ENCODE measurements at regions not wholly inside any gene's neighbourhood (a gene's known extent, or its start where the extent isn't known, plus 50 kb on each side); places are given as distances from the start of the nearest gene placed in this dataset.

DNA sequence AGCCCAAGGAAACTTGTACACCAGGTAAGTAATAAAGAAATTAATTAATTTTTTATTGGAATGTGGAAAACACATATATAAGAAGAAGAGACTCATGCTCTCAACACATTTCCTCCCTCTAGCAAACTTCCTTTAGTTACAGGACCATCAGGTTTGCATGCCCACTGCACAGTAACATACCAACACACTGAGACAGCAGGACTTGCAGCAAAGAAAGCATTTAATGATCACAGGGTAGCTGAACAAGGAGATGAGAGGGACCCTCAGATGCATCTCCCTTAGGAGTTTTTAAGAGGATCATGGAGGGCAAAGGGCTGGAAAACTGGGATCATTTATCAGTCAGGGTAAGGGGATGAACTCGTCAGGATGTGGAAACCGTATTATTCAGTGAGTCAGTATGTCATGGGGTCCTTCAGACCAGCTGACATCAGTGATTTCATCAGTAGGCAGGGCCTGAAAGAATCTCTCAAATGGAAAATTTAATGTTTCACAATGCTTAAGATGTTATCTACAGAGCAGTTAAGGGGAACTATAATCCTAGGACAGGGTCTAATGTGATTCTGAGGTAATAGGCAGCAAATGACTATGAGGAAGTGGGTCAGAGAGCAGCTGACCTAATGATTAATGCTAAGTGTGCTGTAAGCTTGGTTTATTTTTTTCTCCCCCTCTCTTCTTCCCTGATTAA is 193.8 kb upstream of the RND3 start:
- H3K4me3 Mint-ChIP-seq = no peak overlapping the region
- Histone ChIP-seq H3K36me3 (ENCODE audit: control insufficient read depth in 2 of 3, insufficient read depth in 3 of 3, low read length in 3 of 3) (no peaks in the 10 kb centered on the region), H3K4me1 (ENCODE audit: control insufficient read depth in 2 of 2, insufficient read depth in 2 of 2, low read length in 2 of 2) (no peaks in the 10 kb centered on the region), H3K9me3 (ENCODE audit: control insufficient read depth in 2 of 3, low read length in 3 of 3) (no peaks in the 10 kb centered on the region), H3K27ac (ENCODE audit: low read depth, low read length) (no peak overlapping the region), H3K27me3 (ENCODE audit: control insufficient read depth in 2 of 2, insufficient read depth in 2 of 2, low read length in 2 of 2) (no peaks in the 10 kb centered on the region), H3K4me3 (ENCODE audit: low read length) (no peak overlapping the region)
- CTCF ChIA-PET = no interaction called here
- DNase-seq (no peak), ATAC-seq (no peak)
- POLR2A ChIA-PET = no interaction called here
- no peaks in the 10 kb centered on the region for H3K36me3 Mint-ChIP-seq
- H3K9me3 Mint-ChIP-seq = peaks cover 0 to 4% (median 0%) of the 10 kb centered on the region in 11 donors
- intact Hi-C loops (cut with micrococcal nuclease) = no loop called here
- no peak overlapping the region for H3K27ac Mint-ChIP-seq
- H3K27me3 Mint-ChIP-seq = no peaks in the 10 kb centered on the region
- no peaks in the 10 kb centered on the region for H3K4me1 Mint-ChIP-seq

DNA sequence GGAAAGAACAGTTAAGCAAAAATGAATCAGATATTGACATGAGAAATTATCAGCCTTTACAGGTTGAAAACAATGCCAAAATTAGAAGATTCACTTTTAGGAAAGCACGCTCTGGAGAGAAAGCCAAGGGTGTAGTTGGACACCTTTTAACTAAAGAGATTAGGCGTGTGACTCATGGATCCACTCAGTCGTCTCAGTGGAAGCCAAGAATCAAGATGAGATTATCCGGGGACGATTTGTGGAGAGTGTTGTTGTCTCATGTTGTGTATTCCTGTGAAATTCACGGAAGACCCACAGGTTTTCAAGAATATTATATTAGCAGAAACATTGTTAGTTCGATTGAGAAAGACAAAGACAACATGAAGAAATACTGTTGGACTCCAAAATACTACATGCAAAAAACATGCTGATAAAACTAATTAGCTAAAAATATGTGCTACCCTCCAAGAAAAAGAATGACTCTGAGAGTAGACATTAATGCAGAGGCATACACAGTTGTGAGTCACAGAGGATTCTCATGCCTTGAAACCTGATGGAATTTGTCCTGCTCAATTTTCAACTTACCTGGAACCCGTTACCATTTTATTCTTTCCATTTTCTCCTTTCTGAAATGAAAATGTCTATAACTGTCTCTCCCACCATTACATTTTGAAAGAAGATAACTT is 192.1 kb upstream of the RND3 start:
- Histone ChIP-seq H3K4me1 (ENCODE audit: control insufficient read depth in 2 of 2, insufficient read depth in 2 of 2, low read length in 2 of 2) (no peaks in the 10 kb centered on the region), H3K4me3 (ENCODE audit: low read length) (no peak overlapping the region), H3K27ac (ENCODE audit: low read depth, low read length) (no peak overlapping the region), H3K9me3 (ENCODE audit: control insufficient read depth in 2 of 3, low read length in 3 of 3) (no peaks in the 10 kb centered on the region), H3K36me3 (ENCODE audit: control insufficient read depth in 2 of 3, insufficient read depth in 3 of 3, low read length in 3 of 3) (no peaks in the 10 kb centered on the region), H3K27me3 (ENCODE audit: control insufficient read depth in 2 of 2, insufficient read depth in 2 of 2, low read length in 2 of 2) (no peaks in the 10 kb centered on the region)
- peaks cover 0 to 4% (median 0%) of the 10 kb centered on the region in 11 donors for H3K9me3 Mint-ChIP-seq
- no peak for ATAC-seq
- H3K27me3 Mint-ChIP-seq = no peaks in the 10 kb centered on the region
- ChIA-PET POLR2A (no interaction called here), CTCF (no interaction called here)
- no peaks in the 10 kb centered on the region for H3K4me1 Mint-ChIP-seq
- intact Hi-C loops (cut with micrococcal nuclease) = no loop called here
- no peaks in the 10 kb centered on the region for H3K36me3 Mint-ChIP-seq
- H3K4me3 Mint-ChIP-seq = no peak overlapping the region
- DNase-seq = no peak
- no peak overlapping the region for H3K27ac Mint-ChIP-seq

DNA sequence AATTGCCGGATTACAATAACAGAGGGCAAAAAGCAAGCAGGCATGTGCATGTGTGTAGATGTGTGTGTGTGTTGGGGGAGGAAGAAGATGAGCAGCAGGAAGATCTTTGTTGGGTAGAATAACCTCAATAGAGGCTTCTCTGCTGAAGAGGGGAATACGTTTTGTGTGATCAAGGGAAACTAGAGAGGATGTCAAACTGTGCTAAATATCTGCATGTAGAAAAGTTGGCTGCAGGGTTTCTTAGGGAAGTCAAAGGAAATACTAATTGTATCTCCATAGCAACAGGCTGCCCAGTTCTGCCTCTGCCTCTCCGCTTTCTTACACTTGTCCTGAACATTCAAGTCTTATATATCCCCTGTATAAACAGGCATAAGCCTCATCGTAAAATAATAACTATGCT is 190.1 kb upstream of the RND3 start:
- CTCF ChIA-PET = no interaction called here
- Histone ChIP-seq H3K27me3 (ENCODE audit: control insufficient read depth in 2 of 2, insufficient read depth in 2 of 2, low read length in 2 of 2) (no peaks in the 10 kb centered on the region), H3K27ac (ENCODE audit: low read depth, low read length) (no peak overlapping the region), H3K36me3 (ENCODE audit: control insufficient read depth in 2 of 3, insufficient read depth in 3 of 3, low read length in 3 of 3) (no peaks in the 10 kb centered on the region), H3K4me1 (ENCODE audit: control insufficient read depth in 2 of 2, insufficient read depth in 2 of 2, low read length in 2 of 2) (no peaks in the 10 kb centered on the region), H3K4me3 (ENCODE audit: low read length) (no peak overlapping the region), H3K9me3 (ENCODE audit: control insufficient read depth in 2 of 3, low read length in 3 of 3) (no peaks in the 10 kb centered on the region)
- H3K27me3 Mint-ChIP-seq = no peaks in the 10 kb centered on the region
- no peaks in the 10 kb centered on the region for H3K4me1 Mint-ChIP-seq
- intact Hi-C loops (cut with micrococcal nuclease) = no loop called here
- no peak for ATAC-seq
- no peaks in the 10 kb centered on the region for H3K36me3 Mint-ChIP-seq
- H3K27ac Mint-ChIP-seq = no peak overlapping the region
- H3K4me3 Mint-ChIP-seq = no peak overlapping the region
- POLR2A ChIA-PET = no interaction called here
- no peak for DNase-seq
- peaks cover 0 to 4% (median 0%) of the 10 kb centered on the region in 11 donors for H3K9me3 Mint-ChIP-seq

- Mint-ChIP-seq H3K27me3 (no peaks in the 10 kb centered on the region), H3K27ac (no peak overlapping the region), H3K36me3 (no peaks in the 10 kb centered on the region), H3K9me3 (peaks cover 0 to 4% (median 0%) of the 10 kb centered on the region in 11 donors), H3K4me1 (no peaks in the 10 kb centered on the region), H3K4me3 (no peak overlapping the region)
- intact Hi-C loops (cut with micrococcal nuclease) = no loop called here
- Histone ChIP-seq H3K27me3 (ENCODE audit: control insufficient read depth in 2 of 2, insufficient read depth in 2 of 2, low read length in 2 of 2) (no peaks in the 10 kb centered on the region), H3K9me3 (ENCODE audit: control insufficient read depth in 2 of 3, low read length in 3 of 3) (no peaks in the 10 kb centered on the region), H3K4me1 (ENCODE audit: control insufficient read depth in 2 of 2, insufficient read depth in 2 of 2, low read length in 2 of 2) (no peaks in the 10 kb centered on the region), H3K27ac (ENCODE audit: low read depth, low read length) (no peak overlapping the region), H3K4me3 (ENCODE audit: low read length) (no peak overlapping the region), H3K36me3 (ENCODE audit: control insufficient read depth in 2 of 3, insufficient read depth in 3 of 3, low read length in 3 of 3) (no peaks in the 10 kb centered on the region)
- ATAC-seq (no peak), DNase-seq (no peak)
- CTCF ChIA-PET = no interaction called here
- POLR2A ChIA-PET = no interaction called here
These were observed 189.4 kb upstream of the RND3 start for GRCh38 chr2:150676747-150677383.

- DNase-seq (no peak), ATAC-seq (no peak)
- ChIA-PET CTCF (no interaction called here), POLR2A (no interaction called here)
- Histone ChIP-seq H3K27ac (ENCODE audit: low read depth, low read length) (no peak overlapping the region), H3K27me3 (ENCODE audit: control insufficient read depth in 2 of 2, insufficient read depth in 2 of 2, low read length in 2 of 2) (no peaks in the 10 kb centered on the region), H3K4me1 (ENCODE audit: control insufficient read depth in 2 of 2, insufficient read depth in 2 of 2, low read length in 2 of 2) (no peaks in the 10 kb centered on the region), H3K4me3 (ENCODE audit: low read length) (no peak overlapping the region), H3K36me3 (ENCODE audit: control insufficient read depth in 2 of 3, insufficient read depth in 3 of 3, low read length in 3 of 3) (no peaks in the 10 kb centered on the region), H3K9me3 (ENCODE audit: control insufficient read depth in 2 of 3, low read length in 3 of 3) (no peaks in the 10 kb centered on the region)
- Mint-ChIP-seq H3K4me1 (no peaks in the 10 kb centered on the region), H3K9me3 (peaks cover 0 to 4% (median 0%) of the 10 kb centered on the region in 11 donors), H3K27me3 (no peaks in the 10 kb centered on the region), H3K36me3 (no peaks in the 10 kb centered on the region), H3K4me3 (no peak overlapping the region), H3K27ac (no peak overlapping the region)
- intact Hi-C loops (cut with micrococcal nuclease) = no loop called here
These were observed 188.3 kb upstream of the RND3 start for GRCh38 chr2:150675807-150676206.

GRCh38 chr2:150674283-150674682 is 186.8 kb upstream of the RND3 start:
- Mint-ChIP-seq H3K9me3 (peaks cover 0 to 4% (median 0%) of the 10 kb centered on the region in 11 donors), H3K27ac (no peak overlapping the region), H3K4me1 (no peaks in the 10 kb centered on the region), H3K27me3 (no peaks in the 10 kb centered on the region), H3K36me3 (no peaks in the 10 kb centered on the region), H3K4me3 (no peak overlapping the region)
- ChIA-PET CTCF (no interaction called here), POLR2A (no interaction called here)
- Histone ChIP-seq H3K4me1 (ENCODE audit: control insufficient read depth in 2 of 2, insufficient read depth in 2 of 2, low read length in 2 of 2) (no peaks in the 10 kb centered on the region), H3K27me3 (ENCODE audit: control insufficient read depth in 2 of 2, insufficient read depth in 2 of 2, low read length in 2 of 2) (no peaks in the 10 kb centered on the region), H3K9me3 (ENCODE audit: control insufficient read depth in 2 of 3, low read length in 3 of 3) (no peaks in the 10 kb centered on the region), H3K27ac (ENCODE audit: low read depth, low read length) (no peak overlapping the region), H3K4me3 (ENCODE audit: low read length) (no peak overlapping the region), H3K36me3 (ENCODE audit: control insufficient read depth in 2 of 3, insufficient read depth in 3 of 3, low read length in 3 of 3) (no peaks in the 10 kb centered on the region)
- intact Hi-C loops (cut with micrococcal nuclease) = no loop called here
- DNase-seq = no peak
- no peak for ATAC-seq

GRCh38 chr2:150672311-150672710 is 184.8 kb upstream of the RND3 start:
- no peaks in the 10 kb centered on the region for H3K4me1 Mint-ChIP-seq
- peaks cover 0 to 8% (median 0%) of the 10 kb centered on the region in 11 donors for H3K9me3 Mint-ChIP-seq
- H3K36me3 Mint-ChIP-seq = no peaks in the 10 kb centered on the region
- intact Hi-C loops (cut with micrococcal nuclease) = no loop called here
- no peaks in the 10 kb centered on the region for H3K36me3 ChIP-seq (ENCODE audit: control insufficient read depth in 2 of 3, insufficient read depth in 3 of 3, low read length in 3 of 3)
- H3K4me1 ChIP-seq (ENCODE audit: control insufficient read depth in 2 of 2, insufficient read depth in 2 of 2, low read length in 2 of 2) = no peaks in the 10 kb centered on the region
- H3K27me3 Mint-ChIP-seq = peaks cover 0 to 3% (median 0%) of the 10 kb centered on the region in 5 donors
- no peak overlapping the region for H3K27ac Mint-ChIP-seq
- no peaks in the 10 kb centered on the region for H3K27me3 ChIP-seq (ENCODE audit: control insufficient read depth in 2 of 2, insufficient read depth in 2 of 2, low read length in 2 of 2)
- no peak overlapping the region for H3K4me3 ChIP-seq (ENCODE audit: low read length)
- ChIA-PET CTCF (no interaction called here), POLR2A (no interaction called here)
- no peak overlapping the region for H3K4me3 Mint-ChIP-seq
- no peak overlapping the region for H3K27ac ChIP-seq (ENCODE audit: low read depth, low read length)
- ATAC-seq (no peak), DNase-seq (no peak)
- H3K9me3 ChIP-seq (ENCODE audit: control insufficient read depth in 2 of 3, low read length in 3 of 3) = no peaks in the 10 kb centered on the region

All from naive thymus-derived CD4-positive, alpha-beta T cell (primary cell).